ENCODE measurements at regions not wholly inside any gene's neighbourhood (a gene's known extent, or its start where the extent isn't known, plus 50 kb on each side); places are given as distances from the start of the nearest gene placed in this dataset.
"Not testable (repeated sequence)": the region's sequence is repeated elsewhere in the genome, so short reads cannot be mapped to it uniquely, and the experiment has no call there.

DNA sequence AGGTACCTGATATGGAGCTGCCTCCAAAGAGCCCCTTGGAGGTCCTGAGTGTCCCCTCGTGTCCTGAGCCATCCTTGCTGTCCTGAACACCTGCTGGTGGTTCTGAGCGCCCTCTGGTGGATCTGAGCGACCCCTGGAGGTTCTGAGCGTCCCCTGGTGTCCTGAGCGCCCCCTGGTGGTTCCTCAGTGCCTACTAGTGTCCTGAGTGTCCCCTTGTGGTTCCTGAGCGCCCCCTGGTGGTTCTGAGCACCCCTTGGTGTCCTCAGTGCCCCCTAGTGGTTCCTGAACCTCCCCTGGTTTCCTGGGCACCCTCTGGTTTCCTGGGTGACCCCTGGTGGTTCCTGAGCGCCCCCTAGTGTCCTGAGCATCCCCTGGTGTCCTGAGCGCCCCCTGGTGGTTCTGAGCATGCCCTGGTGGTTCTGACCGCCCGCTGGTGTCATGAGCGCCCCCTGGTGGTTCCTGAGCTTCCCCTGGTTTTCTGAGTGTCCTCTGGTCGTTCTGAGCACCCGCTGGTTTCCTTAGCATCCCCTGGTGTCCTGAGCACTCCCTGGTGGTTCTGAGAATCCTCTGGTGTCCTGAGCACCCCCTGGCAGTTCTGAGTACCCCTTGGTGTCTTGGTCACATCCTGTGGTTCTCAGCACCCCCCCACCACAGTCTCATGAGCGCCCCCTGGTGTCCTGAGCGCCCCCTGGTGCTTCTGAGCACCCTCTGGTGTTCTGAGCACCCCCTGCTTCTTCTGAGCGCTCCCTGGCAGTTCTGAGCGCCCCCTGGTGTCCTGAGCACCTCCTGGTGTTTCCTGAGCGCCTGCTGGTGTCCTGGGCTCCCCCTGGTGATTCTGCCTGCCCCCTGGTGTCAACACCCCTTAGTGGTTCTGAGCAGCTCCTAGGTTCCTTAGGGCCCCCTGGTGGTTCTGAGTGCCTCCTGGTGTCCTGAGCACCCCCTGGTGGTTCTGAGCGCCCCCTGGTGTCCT, 93.0 kb downstream of the OR4M2 start:
- ATAC-seq; CTCF ChIA-PET; H3K27me3 ChIP-seq (ENCODE audit: insufficient read depth, low read length); H2AFZ ChIP-seq (ENCODE audit: low read depth, low read length, poor library complexity, severe bottlenecking); H3K79me2 ChIP-seq (ENCODE audit: insufficient read depth, low read length); BruUV-seq (replicated peaks); H3K27ac ChIP-seq (ENCODE audit: low read depth, low read length); H3K4me3 ChIP-seq (replicated peaks in 1 of 2; ENCODE audit: low read depth in 1 of 2, low read length in 2 of 2); POLR2A ChIA-PET; RAD21 ChIA-PET (ENCODE audit: low non-redundant PET in 1 of 2, low total read pairs in 2 of 2, uncharacterized antibody in 2 of 2, unreplicated experiment in 2 of 2); H4K20me1 ChIP-seq (ENCODE audit: insufficient read depth); H3K9ac ChIP-seq (ENCODE audit: low read length); intact Hi-C loops (cut with micrococcal nuclease); H3K9me2 ChIP-seq (ENCODE audit: insufficient read depth); H3K4me1 ChIP-seq (ENCODE audit: control insufficient read depth in 1 of 2, insufficient read depth in 2 of 2, low read length in 2 of 2); DNase-seq (ENCODE audit: low read depth, low spot score); H3K36me3 ChIP-seq (ENCODE audit: control insufficient read depth in 1 of 2, insufficient read depth in 2 of 2, low read length in 2 of 2); H3K4me2 ChIP-seq (ENCODE audit: low read length); H3K9me3 ChIP-seq (ENCODE audit: control insufficient read depth in 1 of 2, insufficient read depth in 1 of 2, low read depth in 1 of 2, low read length in 2 of 2): not testable (repeated sequence)

- POLR2A ChIA-PET; CTCF ChIA-PET; BruUV-seq (replicated peaks): not testable (repeated sequence)
These were observed 93.8 kb downstream of the OR4M2 start for GRCh38 chr15:22174088-22174487.

GRCh38 chr15:22177965-22178364, 97.6 kb downstream of the OR4M2 start:
- POLR2A ChIA-PET; H3K4me1 ChIP-seq (ENCODE audit: control insufficient read depth in 1 of 2, insufficient read depth in 2 of 2, low read length in 2 of 2); H3K9ac ChIP-seq (ENCODE audit: low read length); intact Hi-C loops (cut with micrococcal nuclease); H3K27me3 ChIP-seq (ENCODE audit: insufficient read depth, low read length); H3K36me3 ChIP-seq (ENCODE audit: control insufficient read depth in 1 of 2, insufficient read depth in 2 of 2, low read length in 2 of 2); H3K27ac ChIP-seq (ENCODE audit: low read depth, low read length); H3K9me3 ChIP-seq (ENCODE audit: control insufficient read depth in 1 of 2, insufficient read depth in 1 of 2, low read depth in 1 of 2, low read length in 2 of 2); H2AFZ ChIP-seq (ENCODE audit: low read depth, low read length, poor library complexity, severe bottlenecking); ATAC-seq; H3K4me2 ChIP-seq (ENCODE audit: low read length); CTCF ChIA-PET; H3K79me2 ChIP-seq (ENCODE audit: insufficient read depth, low read length); RAD21 ChIA-PET (ENCODE audit: low non-redundant PET in 1 of 2, low total read pairs in 2 of 2, uncharacterized antibody in 2 of 2, unreplicated experiment in 2 of 2); BruUV-seq (replicated peaks); H3K4me3 ChIP-seq (replicated peaks in 1 of 2; ENCODE audit: low read depth in 1 of 2, low read length in 2 of 2); H3K9me2 ChIP-seq (ENCODE audit: insufficient read depth); DNase-seq (ENCODE audit: low read depth, low spot score); H4K20me1 ChIP-seq (ENCODE audit: insufficient read depth): not testable (repeated sequence)

More at GRCh38 chr15:22174088-22174487, 93.8 kb downstream of the OR4M2 start:
- RAD21 ChIA-PET (ENCODE audit: low non-redundant PET in 1 of 2, low total read pairs in 2 of 2, uncharacterized antibody in 2 of 2, unreplicated experiment in 2 of 2); H3K9me3 ChIP-seq (ENCODE audit: control insufficient read depth in 1 of 2, insufficient read depth in 1 of 2, low read depth in 1 of 2, low read length in 2 of 2); H3K4me1 ChIP-seq (ENCODE audit: control insufficient read depth in 1 of 2, insufficient read depth in 2 of 2, low read length in 2 of 2); H2AFZ ChIP-seq (ENCODE audit: low read depth, low read length, poor library complexity, severe bottlenecking); H3K9ac ChIP-seq (ENCODE audit: low read length); H3K27ac ChIP-seq (ENCODE audit: low read depth, low read length); ATAC-seq; H3K79me2 ChIP-seq (ENCODE audit: insufficient read depth, low read length); H4K20me1 ChIP-seq (ENCODE audit: insufficient read depth); H3K36me3 ChIP-seq (ENCODE audit: control insufficient read depth in 1 of 2, insufficient read depth in 2 of 2, low read length in 2 of 2); intact Hi-C loops (cut with micrococcal nuclease); H3K4me3 ChIP-seq (replicated peaks in 1 of 2; ENCODE audit: low read depth in 1 of 2, low read length in 2 of 2); DNase-seq (ENCODE audit: low read depth, low spot score); H3K9me2 ChIP-seq (ENCODE audit: insufficient read depth); H3K27me3 ChIP-seq (ENCODE audit: insufficient read depth, low read length); H3K4me2 ChIP-seq (ENCODE audit: low read length): not testable (repeated sequence)

GRCh38 chr15:22178438-22178837, 98.1 kb downstream of the OR4M2 start:
- RAD21 ChIA-PET (ENCODE audit: low non-redundant PET in 1 of 2, low total read pairs in 2 of 2, uncharacterized antibody in 2 of 2, unreplicated experiment in 2 of 2); H3K9me3 ChIP-seq (ENCODE audit: control insufficient read depth in 1 of 2, insufficient read depth in 1 of 2, low read depth in 1 of 2, low read length in 2 of 2); ATAC-seq; H3K4me1 ChIP-seq (ENCODE audit: control insufficient read depth in 1 of 2, insufficient read depth in 2 of 2, low read length in 2 of 2); CTCF ChIA-PET; POLR2A ChIA-PET; intact Hi-C loops (cut with micrococcal nuclease); BruUV-seq (replicated peaks); H3K4me2 ChIP-seq (ENCODE audit: low read length); H3K9me2 ChIP-seq (ENCODE audit: insufficient read depth); DNase-seq (ENCODE audit: low read depth, low spot score); H3K4me3 ChIP-seq (replicated peaks in 1 of 2; ENCODE audit: low read depth in 1 of 2, low read length in 2 of 2); H3K36me3 ChIP-seq (ENCODE audit: control insufficient read depth in 1 of 2, insufficient read depth in 2 of 2, low read length in 2 of 2); H4K20me1 ChIP-seq (ENCODE audit: insufficient read depth); H2AFZ ChIP-seq (ENCODE audit: low read depth, low read length, poor library complexity, severe bottlenecking); H3K27me3 ChIP-seq (ENCODE audit: insufficient read depth, low read length); H3K79me2 ChIP-seq (ENCODE audit: insufficient read depth, low read length); H3K9ac ChIP-seq (ENCODE audit: low read length); H3K27ac ChIP-seq (ENCODE audit: low read depth, low read length): not testable (repeated sequence)
